Upper lobe of left lung (tissue), 4 donors: ENCODE measurements at regions not wholly inside any gene's neighbourhood (a gene's known extent, or its start where the extent isn't known, plus 50 kb on each side); places are given as distances from the start of the nearest gene placed in this dataset.

Experiments used
- CTCF ChIP-seq, 6 experiments: fragments of 450-650 bp in 4 of 6; fragments of 200-600 bp in 2 of 6; sonication (generic) in 2 of 6; IDR thresholded peaks; one replicate each; pipeline ENCODE4 v1.5.1; 2016 to 2019; ENCODE audit warnings: antibody characterized with exemption in 6 of 6
- EP300 ChIP-seq, 4 donors: sonication (generic); formaldehyde crosslinking; IDR thresholded peaks; one replicate each; pipeline ENCODE4 v1.5.1; 2017; ENCODE audit warnings: antibody characterized with exemption in 4 of 4, control low read depth in 2 of 4
- POLR2AphosphoS5 ChIP-seq, 2 donors: sonication (generic); formaldehyde crosslinking; IDR thresholded peaks; one replicate each; pipeline ENCODE4 v1.5.1; 2017; ENCODE audit warnings: antibody characterized with exemption in 2 of 2

- TF ChIP-seq POLR2AphosphoS5 (IDR thresholded peaks at IDR 0.05) (no peak), CTCF (IDR thresholded peaks at IDR 0.05) (no peak), EP300 (IDR thresholded peaks at IDR 0.05) (no peak)
Observed at GRCh38 chr2:216300906-216301305, 71.4 kb downstream of the MARCHF4 start.
